SK-N-SH treated with all-trans-retinoic acid at 6 μM for 48 hours (cell line): ENCODE measurements at regions not wholly inside any gene's neighbourhood (a gene's known extent, or its start where the extent isn't known, plus 50 kb on each side); places are given as distances from the start of the nearest gene placed in this dataset.

ENCODE experiments used
- ARNTL ChIP-seq: fragments of 450-650 bp; formaldehyde crosslinking; IDR thresholded peaks from 2 replicates; pipeline ENCODE4 v1.5.0; 2020; ENCODE audit warnings: low read depth, mild to moderate bottlenecking, moderate library complexity, borderline replicate concordance
- BACH2 ChIP-seq: fragments of 250-450 bp; sonication (Bioruptor Pico); IDR thresholded peaks from 2 replicates; pipeline ENCODE4 v1.9.0; 2021; ENCODE audit warnings: mild to moderate bottlenecking, borderline replicate concordance
- CSDC2 ChIP-seq: fragments of 250-450 bp; sonication (Bioruptor Pico); IDR thresholded peaks from 2 replicates; pipeline ENCODE4 v1.5.0; 2020; ENCODE audit warnings: mild to moderate bottlenecking, moderate library complexity
- OSR1 ChIP-seq: fragments of 250-450 bp; sonication (Bioruptor Pico); IDR thresholded peaks from 2 replicates; pipeline ENCODE4 v1.8.0; 2022; ENCODE audit warnings: moderate library complexity, mild to moderate bottlenecking, inconsistent platforms
- RARB ChIP-seq: fragments of 250-450 bp; sonication (Bioruptor Pico); IDR thresholded peaks from 2 replicates; pipeline ENCODE4 v1.8.0; 2021; ENCODE audit warnings: mild to moderate bottlenecking, moderate library complexity
- TCF4 ChIP-seq: fragments of 250-450 bp; sonication (Bioruptor Pico); IDR thresholded peaks from 2 replicates; pipeline ENCODE4 v1.8.0; 2021; ENCODE audit warnings: mild to moderate bottlenecking, moderate library complexity, borderline replicate concordance
- ZFP3 ChIP-seq: fragments of 250-450 bp; sonication (Bioruptor Pico); IDR thresholded peaks from 2 replicates; pipeline ENCODE4 v1.5.0; 2020; ENCODE audit warnings: mild to moderate bottlenecking, moderate library complexity
- ZFP30 ChIP-seq: fragments of 450-650 bp; formaldehyde crosslinking; IDR thresholded peaks from 2 replicates; pipeline ENCODE4 v1.5.0; 2022; ENCODE audit warnings: mild to moderate bottlenecking, moderate library complexity
- TF ChIP-seq, protein P1 (sequence below): fragments of 250-450 bp; sonication (Bioruptor Pico); IDR thresholded peaks from 2 replicates; pipeline ENCODE4 v1.5.1; 2020; ENCODE audit warnings: low read depth, mild to moderate bottlenecking, moderate library complexity
- TF ChIP-seq, protein P2 (sequence below): fragments of 250-450 bp; sonication (Bioruptor Pico); IDR thresholded peaks from 2 replicates; pipeline ENCODE4 v1.8.0; 2020; ENCODE audit warnings: mild to moderate bottlenecking, moderate library complexity, borderline replicate concordance

DNA sequence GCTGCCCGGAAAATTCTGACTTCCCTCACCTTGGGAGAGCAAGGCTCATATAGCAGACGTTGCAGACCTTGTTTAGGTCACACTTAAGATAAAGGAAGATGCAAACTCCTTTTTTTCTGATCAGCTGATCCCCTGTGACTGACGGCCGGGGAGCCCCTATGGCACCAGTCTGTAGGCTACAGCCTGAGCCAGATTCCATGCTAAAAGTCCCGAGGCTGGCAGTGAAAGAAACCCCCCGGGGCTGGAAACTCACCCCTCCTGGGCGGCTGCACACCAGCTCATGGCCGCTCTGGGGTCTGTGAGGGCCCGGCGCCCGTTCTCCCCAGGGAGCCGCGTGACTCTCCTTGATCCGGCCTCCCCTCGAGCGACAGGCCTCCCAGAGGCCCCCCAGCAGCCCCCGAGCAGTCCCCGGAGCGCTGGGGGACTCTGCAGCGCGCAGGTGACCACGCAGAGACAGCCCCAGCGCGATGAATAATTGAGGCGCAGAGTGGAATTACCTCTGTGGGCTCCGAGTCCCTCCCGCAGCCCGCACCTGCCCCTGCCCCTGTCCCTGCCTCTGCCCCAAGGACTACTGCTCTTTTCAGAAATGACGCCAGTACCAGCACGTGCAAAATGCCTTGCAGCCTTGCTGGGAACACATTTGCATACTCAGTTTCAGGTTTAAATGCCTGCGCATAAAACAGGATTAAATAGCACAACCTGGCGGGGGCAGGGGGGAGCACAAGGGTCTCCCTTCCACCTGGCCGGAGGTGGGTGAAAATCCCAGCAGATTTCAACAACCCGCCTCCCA is 62.6 kb upstream of the CLDN14 start:
- TF ChIP-seq OSR1 (CRISPR knock-in tag) (no peak), ZFP3 (CRISPR knock-in tag) (no peak), BACH2 (no peak), RARB (CRISPR knock-in tag) (no peak), TCF4 (CRISPR knock-in tag) (no peak), ARNTL (no peak), CSDC2 (CRISPR knock-in tag) (no peak), ZFP30 (CRISPR knock-in tag) (no peak)
- TF ChIP-seq, protein P1, sequence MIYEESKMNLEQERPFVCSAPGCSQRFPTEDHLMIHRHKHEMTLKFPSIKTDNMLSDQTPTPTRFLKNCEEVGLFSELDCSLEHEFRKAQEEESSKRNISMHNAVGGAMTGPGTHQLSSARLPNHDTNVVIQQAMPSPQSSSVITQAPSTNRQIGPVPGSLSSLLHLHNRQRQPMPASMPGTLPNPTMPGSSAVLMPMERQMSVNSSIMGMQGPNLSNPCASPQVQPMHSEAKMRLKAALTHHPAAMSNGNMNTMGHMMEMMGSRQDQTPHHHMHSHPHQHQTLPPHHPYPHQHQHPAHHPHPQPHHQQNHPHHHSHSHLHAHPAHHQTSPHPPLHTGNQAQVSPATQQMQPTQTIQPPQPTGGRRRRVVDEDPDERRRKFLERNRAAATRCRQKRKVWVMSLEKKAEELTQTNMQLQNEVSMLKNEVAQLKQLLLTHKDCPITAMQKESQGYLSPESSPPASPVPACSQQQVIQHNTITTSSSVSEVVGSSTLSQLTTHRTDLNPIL (CRISPR knock-in tag): no peak
- TF ChIP-seq, protein P2, sequence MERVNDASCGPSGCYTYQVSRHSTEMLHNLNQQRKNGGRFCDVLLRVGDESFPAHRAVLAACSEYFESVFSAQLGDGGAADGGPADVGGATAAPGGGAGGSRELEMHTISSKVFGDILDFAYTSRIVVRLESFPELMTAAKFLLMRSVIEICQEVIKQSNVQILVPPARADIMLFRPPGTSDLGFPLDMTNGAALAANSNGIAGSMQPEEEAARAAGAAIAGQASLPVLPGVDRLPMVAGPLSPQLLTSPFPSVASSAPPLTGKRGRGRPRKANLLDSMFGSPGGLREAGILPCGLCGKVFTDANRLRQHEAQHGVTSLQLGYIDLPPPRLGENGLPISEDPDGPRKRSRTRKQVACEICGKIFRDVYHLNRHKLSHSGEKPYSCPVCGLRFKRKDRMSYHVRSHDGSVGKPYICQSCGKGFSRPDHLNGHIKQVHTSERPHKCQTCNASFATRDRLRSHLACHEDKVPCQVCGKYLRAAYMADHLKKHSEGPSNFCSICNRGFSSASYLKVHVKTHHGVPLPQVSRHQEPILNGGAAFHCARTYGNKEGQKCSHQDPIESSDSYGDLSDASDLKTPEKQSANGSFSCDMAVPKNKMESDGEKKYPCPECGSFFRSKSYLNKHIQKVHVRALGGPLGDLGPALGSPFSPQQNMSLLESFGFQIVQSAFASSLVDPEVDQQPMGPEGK (CRISPR knock-in tag): no peak
